ENCODE measurements at regions not wholly inside any gene's neighbourhood (a gene's known extent, or its start where the extent isn't known, plus 50 kb on each side); places are given as distances from the start of the nearest gene placed in this dataset.

- H3K36me3 Mint-ChIP-seq (ENCODE audit: low read depth) = no peaks in the 10 kb centered on the region
- no peak overlapping the region for H3K27ac Mint-ChIP-seq
- no peaks in the 10 kb centered on the region for H3K9me3 ChIP-seq (ENCODE audit: control insufficient read depth, low read length, poor library complexity, severe bottlenecking)
- ATAC-seq = no peak
- DNase-seq = no peak
- no peaks in the 10 kb centered on the region for H3K27me3 Mint-ChIP-seq
- no peaks in the 10 kb centered on the region for H3K4me1 Mint-ChIP-seq
- H3K4me3 Mint-ChIP-seq = no peak overlapping the region
Observed at GRCh38 chr7:34497153-34497777, 160.8 kb upstream of the NPSR1 start.

GRCh38 chr7:34501156-34501555 is 156.9 kb upstream of the NPSR1 start:
- Mint-ChIP-seq H3K27ac (no peak overlapping the region), H3K27me3 (no peaks in the 10 kb centered on the region), H3K4me1 (no peaks in the 10 kb centered on the region), H3K36me3 (ENCODE audit: low read depth) (no peaks in the 10 kb centered on the region), H3K4me3 (no peak overlapping the region)
- no peak for DNase-seq
- no peak for ATAC-seq
- H3K9me3 ChIP-seq (ENCODE audit: control insufficient read depth, low read length, poor library complexity, severe bottlenecking) = no peaks in the 10 kb centered on the region

DNA sequence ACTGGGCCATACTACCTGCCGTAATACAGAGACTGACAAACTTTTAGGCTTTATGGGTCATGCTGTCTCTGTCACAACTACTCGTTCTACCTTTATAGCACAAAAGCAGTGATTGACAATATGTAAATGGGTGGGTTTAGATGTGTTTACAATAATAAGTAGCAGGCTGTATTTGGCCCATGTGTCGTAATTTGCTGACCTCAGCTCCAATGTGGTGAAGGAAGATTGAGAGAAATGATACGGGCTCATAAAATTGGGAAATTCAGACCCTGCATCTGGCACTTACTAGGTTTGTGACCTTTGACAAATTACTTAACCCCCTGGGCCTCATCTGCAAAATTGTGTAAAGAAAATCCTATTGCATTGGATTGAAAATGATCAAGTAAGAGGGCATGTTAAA is 150.8 kb upstream of the NPSR1 start:
- no peak for DNase-seq

GRCh38 chr7:34523226-34523918 is 134.6 kb upstream of the NPSR1 start:
- H3K4me3 Mint-ChIP-seq = no peak overlapping the region
- no peaks in the 10 kb centered on the region for H3K36me3 Mint-ChIP-seq (ENCODE audit: low read depth)
- no peaks in the 10 kb centered on the region for H3K4me1 Mint-ChIP-seq

More for the DNA sequence above, 150.8 kb upstream of the NPSR1 start:
- Mint-ChIP-seq H3K4me3 (no peak overlapping the region), H3K27me3 (no peaks in the 10 kb centered on the region), H3K27ac (no peak overlapping the region), H3K36me3 (ENCODE audit: low read depth) (no peaks in the 10 kb centered on the region), H3K4me1 (no peaks in the 10 kb centered on the region)
- ATAC-seq = no peak
- H3K9me3 ChIP-seq (ENCODE audit: control insufficient read depth, low read length, poor library complexity, severe bottlenecking) = no peaks in the 10 kb centered on the region

GRCh38 chr7:34530259-34530658 is 127.8 kb upstream of the NPSR1 start:
- Mint-ChIP-seq H3K4me1 (no peaks in the 10 kb centered on the region), H3K27ac (no peak overlapping the region), H3K36me3 (ENCODE audit: low read depth) (no peaks in the 10 kb centered on the region), H3K27me3 (no peaks in the 10 kb centered on the region), H3K4me3 (no peak overlapping the region)
- ATAC-seq (no peak), DNase-seq (no peak)
- H3K9me3 ChIP-seq (ENCODE audit: control insufficient read depth, low read length, poor library complexity, severe bottlenecking) = no peaks in the 10 kb centered on the region

More at GRCh38 chr7:34523226-34523918, 134.6 kb upstream of the NPSR1 start:
- ATAC-seq (no peak), DNase-seq (no peak)
- no peak overlapping the region for H3K27ac Mint-ChIP-seq
- no peaks in the 10 kb centered on the region for H3K9me3 ChIP-seq (ENCODE audit: control insufficient read depth, low read length, poor library complexity, severe bottlenecking)
- no peaks in the 10 kb centered on the region for H3K27me3 Mint-ChIP-seq

DNA sequence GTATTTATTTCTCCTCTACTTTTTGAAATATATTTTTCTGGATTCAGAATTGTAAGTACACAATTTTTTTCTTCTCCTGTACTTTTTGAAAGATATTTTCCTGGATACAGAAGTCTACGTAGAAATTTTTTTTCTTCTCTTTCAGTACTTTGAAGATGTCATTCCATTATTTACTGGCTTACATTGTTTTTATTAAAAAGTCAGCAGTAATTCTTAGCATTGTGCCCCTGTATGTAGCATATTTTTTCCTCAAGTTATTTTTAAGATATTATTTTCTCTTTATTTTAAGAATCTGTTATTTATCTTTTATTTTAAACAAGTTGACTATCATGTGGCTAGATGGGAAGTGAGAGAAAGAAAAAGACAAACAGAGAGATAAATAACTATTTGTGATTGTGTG is 119.0 kb upstream of the NPSR1 start:
- no peak for DNase-seq
- no peak overlapping the region for H3K27ac Mint-ChIP-seq
- H3K27me3 Mint-ChIP-seq = no peaks in the 10 kb centered on the region
- H3K4me3 Mint-ChIP-seq = no peak overlapping the region
- ATAC-seq = no peak
- H3K4me1 Mint-ChIP-seq = no peaks in the 10 kb centered on the region
- H3K36me3 Mint-ChIP-seq (ENCODE audit: low read depth) = no peaks in the 10 kb centered on the region
- H3K9me3 ChIP-seq (ENCODE audit: control insufficient read depth, low read length, poor library complexity, severe bottlenecking) = no peaks in the 10 kb centered on the region

GRCh38 chr7:34544621-34545020 is 113.4 kb upstream of the NPSR1 start:
- DNase-seq = no peak
- H3K9me3 ChIP-seq (ENCODE audit: control insufficient read depth, low read length, poor library complexity, severe bottlenecking) = no peaks in the 10 kb centered on the region
- no peak overlapping the region for H3K27ac Mint-ChIP-seq
- no peak for ATAC-seq
- no peak overlapping the region for H3K4me3 Mint-ChIP-seq
- H3K36me3 Mint-ChIP-seq (ENCODE audit: low read depth) = no peaks in the 10 kb centered on the region
- no peaks in the 10 kb centered on the region for H3K27me3 Mint-ChIP-seq
- H3K4me1 Mint-ChIP-seq = no peaks in the 10 kb centered on the region

- no peaks in the 10 kb centered on the region for H3K27me3 Mint-ChIP-seq
- no peaks in the 10 kb centered on the region for H3K9me3 ChIP-seq (ENCODE audit: control insufficient read depth, low read length, poor library complexity, severe bottlenecking)
- H3K36me3 Mint-ChIP-seq (ENCODE audit: low read depth) = no peaks in the 10 kb centered on the region
- no peak for ATAC-seq
- no peak overlapping the region for H3K27ac Mint-ChIP-seq
- H3K4me3 Mint-ChIP-seq = no peak overlapping the region
- H3K4me1 Mint-ChIP-seq = no peaks in the 10 kb centered on the region
- no peak for DNase-seq
Observed at GRCh38 chr7:34550996-34551395, 107.0 kb upstream of the NPSR1 start.

GRCh38 chr7:34552502-34552901 is 105.5 kb upstream of the NPSR1 start:
- ATAC-seq = no peak
- no peaks in the 10 kb centered on the region for H3K36me3 Mint-ChIP-seq (ENCODE audit: low read depth)

GRCh38 chr7:34558022-34558421 is 100.0 kb upstream of the NPSR1 start:
- Mint-ChIP-seq H3K36me3 (ENCODE audit: low read depth) (no peaks in the 10 kb centered on the region), H3K27ac (no peak overlapping the region)
- no peak for ATAC-seq

More at GRCh38 chr7:34552502-34552901, 105.5 kb upstream of the NPSR1 start:
- Mint-ChIP-seq H3K4me3 (no peak overlapping the region), H3K27ac (no peak overlapping the region), H3K4me1 (no peaks in the 10 kb centered on the region), H3K27me3 (no peaks in the 10 kb centered on the region)
- H3K9me3 ChIP-seq (ENCODE audit: control insufficient read depth, low read length, poor library complexity, severe bottlenecking) = no peaks in the 10 kb centered on the region
- DNase-seq = no peak

DNA sequence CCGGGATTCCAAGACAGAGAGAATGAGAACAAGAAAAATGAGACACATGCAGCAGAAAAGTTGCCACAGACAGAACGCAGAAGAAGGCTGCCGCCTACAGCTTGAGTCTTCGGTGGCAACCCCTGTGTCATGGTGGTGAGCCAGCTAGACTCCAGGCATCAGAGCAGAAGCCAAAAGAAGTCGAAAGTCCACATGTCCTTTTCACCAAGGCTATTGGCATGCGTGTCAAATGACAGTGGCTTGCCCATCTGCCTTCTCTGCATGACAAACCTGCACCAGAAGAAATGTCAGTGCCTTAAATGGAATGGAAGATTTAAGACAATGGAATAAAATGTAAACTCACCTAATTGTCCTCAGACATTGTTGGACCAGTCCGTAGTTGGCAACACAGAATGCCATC is 93.9 kb upstream of the NPSR1 start:
- Mint-ChIP-seq H3K4me1 (no peaks in the 10 kb centered on the region), H3K36me3 (ENCODE audit: low read depth) (no peaks in the 10 kb centered on the region), H3K27ac (no peak overlapping the region), H3K27me3 (no peaks in the 10 kb centered on the region), H3K4me3 (no peak overlapping the region)
- ATAC-seq (no peak), DNase-seq (no peak)
- no peaks in the 10 kb centered on the region for H3K9me3 ChIP-seq (ENCODE audit: control insufficient read depth, low read length, poor library complexity, severe bottlenecking)

More at GRCh38 chr7:34558022-34558421, 100.0 kb upstream of the NPSR1 start:
- H3K9me3 ChIP-seq (ENCODE audit: control insufficient read depth, low read length, poor library complexity, severe bottlenecking) = no peaks in the 10 kb centered on the region
- Mint-ChIP-seq H3K27me3 (no peaks in the 10 kb centered on the region), H3K4me3 (no peak overlapping the region), H3K4me1 (no peaks in the 10 kb centered on the region)
- DNase-seq = no peak

DNA sequence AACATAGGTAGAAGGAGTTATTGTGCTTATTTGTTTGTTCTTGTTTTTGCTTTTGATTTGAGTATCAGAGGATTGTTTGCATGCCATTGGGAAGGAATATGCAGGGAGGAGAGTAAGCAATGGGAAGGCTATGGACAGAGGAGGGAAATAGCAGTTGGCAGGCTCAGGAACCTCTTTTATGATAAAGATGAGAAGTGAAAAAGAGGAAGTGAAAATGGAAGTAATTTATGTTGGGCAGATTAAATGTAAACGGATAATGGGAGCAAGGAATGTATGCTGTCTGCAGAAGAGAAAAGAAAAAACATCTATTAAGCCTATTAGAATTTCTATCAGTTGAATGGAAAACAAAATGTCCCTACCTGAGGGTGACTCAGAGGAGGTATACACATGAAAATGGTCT is 90.1 kb upstream of the NPSR1 start:
- Mint-ChIP-seq H3K27me3 (no peaks in the 10 kb centered on the region), H3K4me3 (no peak overlapping the region), H3K27ac (no peak overlapping the region), H3K36me3 (ENCODE audit: low read depth) (no peaks in the 10 kb centered on the region), H3K4me1 (no peaks in the 10 kb centered on the region)
- ATAC-seq = no peak
- no peaks in the 10 kb centered on the region for H3K9me3 ChIP-seq (ENCODE audit: control insufficient read depth, low read length, poor library complexity, severe bottlenecking)
- DNase-seq = no peak

DNA sequence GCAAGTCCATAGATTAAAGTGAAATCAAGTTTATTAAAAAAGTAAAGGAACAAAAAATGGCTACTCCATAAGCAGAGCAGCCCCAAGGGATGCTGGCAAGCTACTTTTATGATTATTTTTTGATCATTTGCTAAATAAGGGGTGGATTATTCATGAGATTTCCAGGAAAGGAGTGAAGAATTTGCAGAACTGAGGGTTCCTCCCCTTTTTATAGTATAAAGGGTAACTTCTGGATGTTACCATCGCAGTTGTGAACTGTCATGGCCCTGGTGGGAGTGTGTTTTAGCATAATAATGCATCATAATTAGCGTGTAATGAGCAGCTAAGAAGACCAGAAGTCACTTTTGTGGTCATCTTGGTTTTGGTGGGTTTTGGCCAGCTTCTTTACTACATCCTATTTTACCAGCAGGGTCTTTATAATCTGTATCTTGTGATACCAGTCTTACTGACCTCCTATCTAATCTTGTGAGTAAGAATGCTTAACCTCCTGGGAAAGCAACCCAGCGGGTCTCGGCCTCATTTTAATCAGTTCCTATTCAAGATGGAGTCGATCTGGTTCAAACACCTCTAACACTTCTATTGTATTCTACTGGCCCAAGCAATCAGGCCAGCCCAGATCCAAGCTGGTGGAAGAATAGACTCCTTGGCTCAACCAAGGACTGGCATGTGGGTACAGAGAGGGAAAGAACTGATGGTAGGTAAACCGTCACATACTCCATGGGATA is 87.9 kb upstream of the NPSR1 start:
- Mint-ChIP-seq H3K27ac (no peak overlapping the region), H3K4me3 (no peak overlapping the region), H3K36me3 (ENCODE audit: low read depth) (no peaks in the 10 kb centered on the region), H3K4me1 (no peaks in the 10 kb centered on the region), H3K27me3 (no peaks in the 10 kb centered on the region)
- DNase-seq (no peak), ATAC-seq (no peak)
- no peaks in the 10 kb centered on the region for H3K9me3 ChIP-seq (ENCODE audit: control insufficient read depth, low read length, poor library complexity, severe bottlenecking)
